Ascending aorta (tissue), 2 donors: ENCODE measurements at regions not wholly inside any gene's neighbourhood (a gene's known extent, or its start where the extent isn't known, plus 50 kb on each side); places are given as distances from the start of the nearest gene placed in this dataset.

ENCODE experiments used
- DNase-seq, 2 donors: peaks; one replicate each; pipeline ENCODE4 v3.0.0-alpha.2; 2019; ENCODE audit warnings: low spot score in 2 of 2
- H3K27ac ChIP-seq, 2 donors: fragments of 200-600 bp; sonication (generic); one replicate each; pipeline ENCODE4 v1.5.1; 2016 to 2017; ENCODE audit warnings: mild to moderate bottlenecking in 1 of 2
- H3K27me3 ChIP-seq: fragments of 200-600 bp; sonication (generic); one replicate; pipeline ENCODE4 v1.5.1; 2017
- H3K36me3 ChIP-seq, 2 donors: fragments of 200-600 bp; sonication (generic); one replicate each; pipeline ENCODE4 v1.5.1; 2016
- H3K4me1 ChIP-seq, 2 donors: fragments of 200-600 bp; sonication (generic); one replicate each; pipeline ENCODE4 v1.5.1; 2016 to 2017; ENCODE audit warnings: mild to moderate bottlenecking in 1 of 2
- H3K4me3 ChIP-seq, 2 donors: fragments of 200-600 bp; sonication (generic); one replicate each; pipeline ENCODE4 v1.5.1; 2016 to 2017; ENCODE audit warnings: mild to moderate bottlenecking in 1 of 2
- H3K9me3 ChIP-seq, 2 donors: fragments of 200-600 bp; sonication (generic); one replicate each; pipeline ENCODE4 v1.5.1; 2016
- intact Hi-C: fragments of 100-400 bp; cut with DNase I; formaldehyde crosslinking; loops from one replicate; pipeline ENCODE4 v1.15.1; 2023
- TF ChIP-seq, protein P1 (sequence below), 3 experiments: fragments of 200-600 bp in 2 of 3; fragments of 450-650 bp in 1 of 3; sonication (generic) in 2 of 3; IDR thresholded peaks; one replicate each; pipeline ENCODE4 v1.5.1; 2016 to 2019; ENCODE audit warnings: antibody characterized with exemption in 3 of 3, mild to moderate bottlenecking in 1 of 3, moderate library complexity in 1 of 3

DNA sequence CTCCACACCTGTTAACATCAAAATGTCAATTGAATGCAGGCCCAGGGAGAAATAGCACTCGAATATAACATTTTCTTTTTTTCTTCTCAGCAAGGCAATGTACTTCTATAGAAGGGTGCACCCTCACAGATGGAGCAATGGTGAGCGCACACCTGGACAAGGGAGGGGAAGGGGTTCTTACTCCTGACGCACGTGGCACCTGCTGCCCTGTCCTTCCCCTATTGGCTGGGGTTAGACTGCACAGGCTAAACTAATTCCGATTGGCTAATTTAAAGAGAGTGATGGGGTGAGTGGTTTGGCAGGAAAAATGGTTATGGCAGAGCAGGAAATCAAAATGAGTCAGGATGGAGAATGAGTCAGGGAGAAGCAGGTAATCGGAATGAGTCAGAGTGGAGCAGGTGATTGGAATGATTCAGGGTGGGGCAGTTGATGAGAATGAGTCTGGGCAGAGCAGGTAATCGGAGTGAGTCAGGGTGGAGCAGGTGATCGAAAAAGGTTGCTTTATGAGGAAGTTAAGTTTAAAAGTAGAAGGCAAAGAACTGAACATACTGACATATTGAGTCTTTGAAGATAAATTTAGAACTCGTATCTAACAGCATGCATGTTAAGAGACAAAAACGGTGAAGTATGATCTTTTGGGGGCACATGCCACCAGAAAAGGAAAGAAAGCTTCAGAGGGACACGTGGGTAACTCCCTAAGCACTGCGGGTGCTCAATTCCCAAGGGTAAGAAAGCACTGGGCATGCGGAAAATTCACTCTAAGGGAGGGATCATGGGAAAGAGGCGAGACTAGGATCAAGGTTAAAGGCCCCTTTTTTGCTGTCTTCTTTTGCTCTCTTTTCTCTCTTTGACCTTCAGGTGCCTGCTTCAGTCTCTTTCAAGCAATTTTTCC lies 72.9 kb upstream of the GALNT15 start:
- Histone ChIP-seq H3K9me3 (no peaks in the 10 kb centered on the region), H3K4me3 (no peak overlapping the region), H3K27me3 (no peaks in the 10 kb centered on the region), H3K27ac (no peak overlapping the region), H3K4me1 (peaks cover 0 to 5% of the 10 kb centered on the region in 2 donors), H3K36me3 (no peaks in the 10 kb centered on the region)
- DNase-seq = no peak
- TF ChIP-seq, protein P1, sequence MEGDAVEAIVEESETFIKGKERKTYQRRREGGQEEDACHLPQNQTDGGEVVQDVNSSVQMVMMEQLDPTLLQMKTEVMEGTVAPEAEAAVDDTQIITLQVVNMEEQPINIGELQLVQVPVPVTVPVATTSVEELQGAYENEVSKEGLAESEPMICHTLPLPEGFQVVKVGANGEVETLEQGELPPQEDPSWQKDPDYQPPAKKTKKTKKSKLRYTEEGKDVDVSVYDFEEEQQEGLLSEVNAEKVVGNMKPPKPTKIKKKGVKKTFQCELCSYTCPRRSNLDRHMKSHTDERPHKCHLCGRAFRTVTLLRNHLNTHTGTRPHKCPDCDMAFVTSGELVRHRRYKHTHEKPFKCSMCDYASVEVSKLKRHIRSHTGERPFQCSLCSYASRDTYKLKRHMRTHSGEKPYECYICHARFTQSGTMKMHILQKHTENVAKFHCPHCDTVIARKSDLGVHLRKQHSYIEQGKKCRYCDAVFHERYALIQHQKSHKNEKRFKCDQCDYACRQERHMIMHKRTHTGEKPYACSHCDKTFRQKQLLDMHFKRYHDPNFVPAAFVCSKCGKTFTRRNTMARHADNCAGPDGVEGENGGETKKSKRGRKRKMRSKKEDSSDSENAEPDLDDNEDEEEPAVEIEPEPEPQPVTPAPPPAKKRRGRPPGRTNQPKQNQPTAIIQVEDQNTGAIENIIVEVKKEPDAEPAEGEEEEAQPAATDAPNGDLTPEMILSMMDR (IDR thresholded peaks at IDR 0.05) = no peak
- intact Hi-C loops = no loop called here

DNA sequence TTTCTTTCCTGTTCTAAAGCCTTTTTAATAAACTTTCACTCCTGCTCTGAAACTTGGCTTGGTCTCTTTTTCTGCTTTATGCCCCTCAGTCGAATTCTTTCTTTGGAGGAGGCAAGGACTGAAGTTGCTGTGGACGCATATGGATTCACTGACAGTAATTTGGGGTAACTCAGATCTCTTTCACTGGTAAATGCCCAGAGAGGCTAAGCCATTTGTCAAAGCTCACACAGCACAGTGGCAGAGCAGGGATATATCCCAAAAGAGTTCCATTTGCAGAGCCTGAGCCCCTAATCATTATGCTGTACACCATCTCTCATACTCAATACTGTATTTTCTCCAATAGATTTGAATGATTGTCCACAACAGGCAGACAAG lies 72.3 kb upstream of the GALNT15 start:
- Histone ChIP-seq H3K4me3 (no peak overlapping the region), H3K9me3 (no peaks in the 10 kb centered on the region), H3K4me1 (peaks cover 0 to 5% of the 10 kb centered on the region in 2 donors), H3K36me3 (no peaks in the 10 kb centered on the region), H3K27ac (no peak overlapping the region), H3K27me3 (no peaks in the 10 kb centered on the region)
- intact Hi-C loops = no loop called here
- no peak for DNase-seq
- TF ChIP-seq, protein P1 (IDR thresholded peaks at IDR 0.05) = no peak

DNA sequence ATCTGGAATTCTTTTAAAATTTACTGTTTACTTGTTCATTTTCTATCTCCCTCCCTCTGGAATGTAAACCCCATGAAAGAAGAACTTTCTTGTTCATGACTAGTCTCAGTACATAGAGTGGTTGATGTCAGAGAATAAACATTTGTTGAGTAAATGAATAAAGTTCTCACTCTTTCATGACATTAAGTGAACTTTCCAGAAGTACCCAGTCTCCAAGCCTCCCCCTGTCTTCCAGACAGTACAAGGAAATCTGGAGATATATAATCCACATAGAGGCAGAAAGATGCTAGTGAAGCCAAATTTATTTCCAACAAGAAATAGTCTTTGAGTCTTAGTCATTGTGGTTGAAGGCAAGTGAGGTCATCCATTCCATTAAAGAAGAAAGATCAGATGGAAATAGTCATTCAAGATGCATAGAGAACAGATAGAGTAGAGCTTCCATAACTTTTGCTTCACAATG lies 71.5 kb upstream of the GALNT15 start:
- Histone ChIP-seq H3K4me1 (peaks cover 0 to 5% of the 10 kb centered on the region in 2 donors), H3K4me3 (no peak overlapping the region), H3K9me3 (no peaks in the 10 kb centered on the region), H3K27me3 (no peaks in the 10 kb centered on the region), H3K36me3 (no peaks in the 10 kb centered on the region), H3K27ac (peak overlapping the region in 1 of 2 donors; percentile 29)
- TF ChIP-seq, protein P1 (IDR thresholded peaks at IDR 0.05) = no peak
- DNase-seq = no peak
- intact Hi-C loops = no loop called here

DNA sequence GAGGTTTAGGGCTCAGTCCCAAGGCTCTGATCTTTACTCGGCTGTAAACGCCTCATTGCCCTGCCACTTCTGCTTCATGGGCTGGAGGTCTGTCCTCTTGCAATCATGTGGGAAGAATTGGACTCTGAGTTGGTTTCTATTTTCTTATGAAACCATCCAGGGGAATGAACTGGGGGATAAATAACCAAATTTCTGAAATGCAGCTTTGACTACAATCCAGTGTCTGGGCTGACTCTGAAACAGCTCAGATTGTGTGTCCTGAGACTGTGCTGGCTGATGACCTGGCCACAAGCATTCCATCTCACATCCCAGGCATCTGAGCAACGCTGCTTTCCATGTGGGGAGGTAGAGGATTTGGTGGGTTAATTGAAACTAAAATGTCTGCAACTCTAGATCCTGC lies 71.0 kb upstream of the GALNT15 start:
- no peaks in the 10 kb centered on the region for H3K9me3 ChIP-seq
- H3K4me1 ChIP-seq = peaks cover 0 to 5% of the 10 kb centered on the region in 2 donors
- intact Hi-C loops = no loop called here
- H3K27me3 ChIP-seq = no peaks in the 10 kb centered on the region
- TF ChIP-seq, protein P1 (IDR thresholded peaks at IDR 0.05) = no peak
- DNase-seq = no peak
- no peaks in the 10 kb centered on the region for H3K36me3 ChIP-seq
- H3K4me3 ChIP-seq = no peak overlapping the region
- H3K27ac ChIP-seq = peak overlapping the region; percentile 1 to 29

DNA sequence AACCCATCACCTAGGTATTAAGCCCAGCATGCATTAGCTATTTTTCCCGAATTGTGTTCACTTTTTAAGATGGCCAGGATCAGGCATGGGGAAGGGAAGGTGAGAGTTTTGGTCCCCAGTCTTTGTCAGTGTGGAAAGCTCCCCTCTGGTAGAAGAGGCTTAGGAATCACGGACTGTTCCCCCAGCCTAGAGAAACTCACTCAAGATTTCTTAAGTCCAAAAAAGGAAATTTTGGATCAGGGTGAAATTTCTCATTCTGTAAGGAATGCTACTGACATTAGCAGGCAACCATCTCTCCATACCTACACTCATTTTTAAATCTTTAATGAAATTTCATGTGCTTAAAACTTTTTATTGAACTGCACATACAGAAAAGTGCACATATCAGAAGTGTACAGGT lies 70.3 kb upstream of the GALNT15 start:
- H3K4me3 ChIP-seq = no peak overlapping the region
- H3K9me3 ChIP-seq = no peaks in the 10 kb centered on the region
- TF ChIP-seq, protein P1 (IDR thresholded peaks at IDR 0.05) = no peak
- no peak overlapping the region for H3K27ac ChIP-seq
- H3K36me3 ChIP-seq = no peaks in the 10 kb centered on the region
- DNase-seq = no peak
- intact Hi-C loops = no loop called here
- no peaks in the 10 kb centered on the region for H3K27me3 ChIP-seq
- H3K4me1 ChIP-seq = peaks cover 0 to 5% of the 10 kb centered on the region in 2 donors
